Mucosa of descending colon (tissue), 3 donors: ENCODE measurements at regions not wholly inside any gene's neighbourhood (a gene's known extent, or its start where the extent isn't known, plus 50 kb on each side); places are given as distances from the start of the nearest gene placed in this dataset.

Source experiments
- ATAC-seq: fragments of 200-7000 bp; cut with Tn5 transposase; one replicate; pipeline ENCODE4 v1.9.1; 2020; ENCODE audit warnings: mild to moderate bottlenecking, moderate library complexity
- DNase-seq, 3 donors: peaks; one replicate each; pipeline ENCODE4 v3.0.0-alpha.2; 2020
- H3K36me3 ChIP-seq: fragments of 200-600 bp; one replicate; pipeline ENCODE4 v1.8.0; 2021; ENCODE audit warnings: low read depth, mild to moderate bottlenecking
- H3K4me1 ChIP-seq: fragments of 200-600 bp; one replicate; pipeline ENCODE4 v1.8.0; 2021; ENCODE audit warnings: low read depth, mild to moderate bottlenecking
- H3K4me3 ChIP-seq: fragments of 200-600 bp; one replicate; pipeline ENCODE4 v1.8.0; 2021; ENCODE audit warnings: mild to moderate bottlenecking
- H3K9me3 ChIP-seq: fragments of 200-600 bp; one replicate; pipeline ENCODE4 v1.8.0; 2021; ENCODE audit warnings: mild to moderate bottlenecking
- CTCF ChIP-seq: fragments of 200-600 bp; IDR thresholded peaks from one replicate; pipeline ENCODE4 v1.8.0; 2022; ENCODE audit warnings: antibody characterized with exemption, mild to moderate bottlenecking
- intact Hi-C, 2 donors: fragments of 100-400 bp; cut with DNase I in 1 of 2; cut with micrococcal nuclease in 1 of 2; formaldehyde crosslinking; loops; one replicate each; pipeline versions ENCODE4 v1.11.0 to v1.11.1; 2022; cut with DNase I, micrococcal nuclease
- donor health status: DM: no; HTN: no; CAD: no; lungs with moderate emphysema.
- donor health status: DM: no; HTN: no; CAD: no.
- donor health status: DM: no; HTN: yes; CAD: no.

GRCh38 chr17:70961341-70961740, 792.0 kb downstream of the KCNJ2 start:
- H3K9me3 ChIP-seq = peaks cover 7% of the 10 kb centered on the region
- no peaks in the 10 kb centered on the region for H3K36me3 ChIP-seq
- intact Hi-C loops = no loop called here
- no peak for TF ChIP-seq CTCF
- no peak overlapping the region for H3K4me3 ChIP-seq
- DNase-seq (no peak), ATAC-seq (no peak)
- H3K4me1 ChIP-seq = no peaks in the 10 kb centered on the region

DNA sequence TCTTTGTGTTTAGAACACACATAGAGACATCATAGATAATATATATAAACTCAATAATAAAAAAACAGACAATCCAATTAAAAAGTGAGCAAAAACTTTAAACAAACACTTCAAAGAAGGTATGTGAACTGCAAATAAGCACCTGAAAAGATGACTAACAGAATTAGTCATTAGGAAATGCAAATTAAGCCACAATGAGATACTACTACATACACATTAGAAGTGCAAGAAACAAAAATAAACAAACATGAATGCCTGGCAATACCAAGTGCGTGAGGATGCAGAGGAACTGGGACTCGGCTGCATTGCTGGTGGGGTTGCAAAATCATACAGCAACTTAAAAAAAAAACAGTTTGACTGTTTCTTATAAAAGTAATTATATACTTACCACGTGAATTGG, 799.0 kb downstream of the KCNJ2 start:
- no peak for ATAC-seq
- intact Hi-C loops = no loop called here
- DNase-seq = no peak

DNA sequence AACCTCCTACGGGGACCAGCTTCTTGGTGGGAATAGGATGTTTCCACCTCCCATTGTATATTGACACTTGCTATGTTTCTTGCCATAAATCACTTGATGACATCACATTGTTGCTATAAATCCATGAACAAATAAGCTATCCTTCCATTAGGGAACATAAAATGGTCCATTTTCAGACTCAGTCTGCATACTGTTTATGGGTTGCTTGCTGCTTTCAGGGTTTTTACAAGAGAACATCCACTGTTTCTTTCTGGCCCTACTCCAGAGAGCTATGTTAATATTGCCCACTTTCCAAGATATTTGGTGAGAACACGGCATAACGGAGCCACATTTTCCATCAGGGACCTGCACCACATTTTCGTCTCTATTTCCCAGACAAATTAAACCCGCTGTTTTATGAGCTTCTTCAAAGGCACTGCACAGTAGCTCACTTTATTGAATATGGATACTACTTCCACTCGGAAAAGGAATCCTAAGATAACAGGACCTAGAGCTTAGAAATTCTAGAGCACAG, 800.2 kb downstream of the KCNJ2 start:
- no peak for ATAC-seq
- intact Hi-C loops = no loop called here

More for the DNA sequence above, 799.0 kb downstream of the KCNJ2 start:
- peaks cover 12% of the 10 kb centered on the region for H3K9me3 ChIP-seq
- no peak for TF ChIP-seq CTCF
- no peaks in the 10 kb centered on the region for H3K36me3 ChIP-seq
- H3K4me1 ChIP-seq = no peaks in the 10 kb centered on the region
- H3K4me3 ChIP-seq = no peak overlapping the region

GRCh38 chr17:70976447-70976846, 807.1 kb downstream of the KCNJ2 start:
- H3K36me3 ChIP-seq = no peaks in the 10 kb centered on the region
- no peaks in the 10 kb centered on the region for H3K4me1 ChIP-seq
- intact Hi-C loops = no loop called here
- H3K9me3 ChIP-seq = no peaks in the 10 kb centered on the region
- no peak overlapping the region for H3K4me3 ChIP-seq
- DNase-seq (no peak), ATAC-seq (no peak)
- TF ChIP-seq CTCF = no peak

More for the DNA sequence above, 800.2 kb downstream of the KCNJ2 start:
- Histone ChIP-seq H3K36me3 (no peaks in the 10 kb centered on the region), H3K9me3 (peaks cover 12% of the 10 kb centered on the region), H3K4me1 (no peaks in the 10 kb centered on the region), H3K4me3 (no peak overlapping the region)
- no peak for TF ChIP-seq CTCF
- no peak for DNase-seq

- H3K4me1 ChIP-seq = no peaks in the 10 kb centered on the region
- no peak for TF ChIP-seq CTCF
- intact Hi-C loops = no loop called here
- H3K4me3 ChIP-seq = no peak overlapping the region
- DNase-seq = no peak
- H3K36me3 ChIP-seq = no peaks in the 10 kb centered on the region
- ATAC-seq = no peak
- H3K9me3 ChIP-seq = peaks cover 12% of the 10 kb centered on the region
Observed at GRCh38 chr17:70984873-70985272, 815.5 kb downstream of the KCNJ2 start.

DNA sequence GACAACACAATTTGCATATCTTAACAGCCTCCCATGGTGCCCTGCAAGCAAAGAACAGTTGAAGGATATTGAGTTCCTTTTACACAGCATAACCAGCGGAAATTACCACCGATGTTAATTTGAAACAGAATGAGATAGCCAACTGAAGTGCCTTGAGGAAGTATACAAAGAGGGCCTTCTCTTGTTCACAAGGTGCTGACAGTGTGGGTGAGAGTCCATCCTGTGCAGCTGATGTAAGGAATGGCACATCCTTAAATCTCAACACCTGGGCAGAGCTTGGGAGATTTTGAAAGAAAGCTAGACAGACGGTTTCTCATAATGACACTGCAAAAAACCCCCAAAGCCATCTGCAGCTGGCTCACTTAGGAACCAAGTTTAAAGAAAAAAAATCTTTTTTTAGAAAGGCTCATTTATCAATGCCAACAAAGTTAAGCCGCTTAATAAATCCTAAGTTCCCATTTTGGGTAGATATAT, 818.6 kb downstream of the KCNJ2 start:
- ATAC-seq = no peak
- H3K4me3 ChIP-seq = no peak overlapping the region
- intact Hi-C loops = no loop called here

More for the DNA sequence above, 818.6 kb downstream of the KCNJ2 start:
- no peaks in the 10 kb centered on the region for H3K36me3 ChIP-seq
- TF ChIP-seq CTCF = no peak
- H3K9me3 ChIP-seq = peaks cover 12% of the 10 kb centered on the region
- no peaks in the 10 kb centered on the region for H3K4me1 ChIP-seq
- no peak for DNase-seq
